ENCODE measurements at regions not wholly inside any gene's neighbourhood (a gene's known extent, or its start where the extent isn't known, plus 50 kb on each side); places are given as distances from the start of the nearest gene placed in this dataset.

DNA sequence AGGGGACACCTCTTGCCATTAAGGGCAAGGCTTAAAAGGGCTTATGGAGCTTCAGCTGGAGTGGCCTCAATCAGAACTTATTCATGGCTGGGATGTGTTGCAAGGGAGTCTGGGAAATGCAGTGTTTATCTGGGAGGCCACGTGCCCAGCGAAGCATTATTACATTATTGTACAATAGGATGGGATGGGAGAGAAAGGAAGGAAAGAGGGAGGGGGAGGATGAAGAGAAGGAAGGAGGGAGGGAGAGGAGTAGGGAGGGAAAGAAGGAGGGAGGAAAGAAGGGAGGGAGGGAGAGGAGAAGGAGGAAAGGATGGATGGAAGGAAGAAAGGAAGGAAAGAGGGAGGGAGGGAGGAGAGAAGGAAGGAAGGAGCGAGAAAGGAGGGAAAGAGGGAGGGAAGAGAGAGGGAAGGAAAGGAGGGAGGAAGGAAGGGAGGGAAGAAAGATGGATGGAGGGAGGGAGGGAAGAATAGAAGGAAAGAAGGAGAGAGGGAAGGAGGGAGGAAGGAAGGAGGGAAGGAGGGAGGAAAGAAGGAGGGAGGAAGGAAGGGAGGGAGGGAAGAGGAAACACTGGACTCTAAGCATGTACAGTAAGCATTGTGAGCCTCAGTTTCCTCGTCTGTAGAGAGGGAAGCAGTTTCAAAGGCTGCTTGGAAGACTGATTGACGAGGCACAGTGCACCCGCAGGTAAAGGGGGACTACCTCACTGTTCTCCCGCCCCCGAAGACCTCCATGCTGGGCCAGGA is 62.2 kb downstream of the MYEOV start:
- H3K4me3 ChIP-seq = no peak overlapping the region
- no peak for DNase-seq (ENCODE audit: low spot score in 2 of 2)
- TF ChIP-seq EP300 (IDR thresholded peaks at IDR 0.05) (no peak), POLR2A (IDR thresholded peaks at IDR 0.05) (no peak)
- TF ChIP-seq, protein P1, sequence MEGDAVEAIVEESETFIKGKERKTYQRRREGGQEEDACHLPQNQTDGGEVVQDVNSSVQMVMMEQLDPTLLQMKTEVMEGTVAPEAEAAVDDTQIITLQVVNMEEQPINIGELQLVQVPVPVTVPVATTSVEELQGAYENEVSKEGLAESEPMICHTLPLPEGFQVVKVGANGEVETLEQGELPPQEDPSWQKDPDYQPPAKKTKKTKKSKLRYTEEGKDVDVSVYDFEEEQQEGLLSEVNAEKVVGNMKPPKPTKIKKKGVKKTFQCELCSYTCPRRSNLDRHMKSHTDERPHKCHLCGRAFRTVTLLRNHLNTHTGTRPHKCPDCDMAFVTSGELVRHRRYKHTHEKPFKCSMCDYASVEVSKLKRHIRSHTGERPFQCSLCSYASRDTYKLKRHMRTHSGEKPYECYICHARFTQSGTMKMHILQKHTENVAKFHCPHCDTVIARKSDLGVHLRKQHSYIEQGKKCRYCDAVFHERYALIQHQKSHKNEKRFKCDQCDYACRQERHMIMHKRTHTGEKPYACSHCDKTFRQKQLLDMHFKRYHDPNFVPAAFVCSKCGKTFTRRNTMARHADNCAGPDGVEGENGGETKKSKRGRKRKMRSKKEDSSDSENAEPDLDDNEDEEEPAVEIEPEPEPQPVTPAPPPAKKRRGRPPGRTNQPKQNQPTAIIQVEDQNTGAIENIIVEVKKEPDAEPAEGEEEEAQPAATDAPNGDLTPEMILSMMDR (IDR thresholded peaks at IDR 0.05) = no peak
- WGBS, 2 donors = 73 to 75% methylated on average over 8 of the region's 8 CpGs
- no peak overlapping the region for H3K27ac ChIP-seq
- no peaks in the 10 kb centered on the region for H3K27me3 ChIP-seq
- peaks cover 0 to 13% (median 0%) of the 10 kb centered on the region in 4 donors for H3K9me3 ChIP-seq
- H3K36me3 ChIP-seq = no peaks in the 10 kb centered on the region
- no peaks in the 10 kb centered on the region for H3K4me1 ChIP-seq

DNA sequence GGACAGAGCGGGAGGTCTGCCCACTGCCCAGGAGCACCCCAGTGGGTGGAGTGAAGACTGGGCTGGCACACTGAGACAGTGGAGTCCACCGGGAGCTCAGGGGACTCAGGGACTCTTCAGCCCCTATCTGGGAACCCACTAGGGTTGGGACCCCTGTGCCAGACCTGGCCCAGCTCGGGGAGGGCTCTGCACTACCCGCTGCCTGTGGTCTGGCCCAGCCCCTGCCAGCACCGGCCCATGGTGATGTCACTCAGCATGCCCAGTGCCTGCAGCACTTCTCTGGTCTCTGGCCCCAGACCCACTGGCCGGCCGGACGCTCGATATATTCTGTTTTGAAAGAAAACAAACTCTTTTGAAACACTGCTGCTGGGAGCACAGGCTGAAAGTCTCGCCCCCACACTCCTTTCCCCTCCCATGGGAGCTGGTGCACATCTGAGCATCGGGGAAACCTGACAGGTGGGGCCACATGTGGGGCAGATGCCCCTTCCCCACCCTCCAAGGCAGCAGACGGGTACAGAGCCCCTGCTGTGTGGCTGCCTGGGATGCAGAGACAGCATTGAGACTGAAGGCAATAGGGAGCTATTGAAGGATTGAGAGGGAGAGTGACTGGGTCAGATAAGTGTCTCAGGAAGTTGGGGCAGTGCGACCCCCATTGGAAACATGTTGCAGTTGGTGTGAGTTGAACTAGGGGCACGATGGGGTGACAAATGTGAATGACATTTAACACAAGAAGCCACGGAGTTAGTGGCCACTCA is 62.9 kb downstream of the MYEOV start:
- H3K4me1 ChIP-seq = no peaks in the 10 kb centered on the region
- no peak for DNase-seq (ENCODE audit: low spot score in 2 of 2)
- 64 to 65% methylated on average over 15 of the region's 15 CpGs for WGBS, 2 donors
- H3K9me3 ChIP-seq = peaks cover 0 to 13% (median 0%) of the 10 kb centered on the region in 4 donors
- H3K4me3 ChIP-seq = no peak overlapping the region
- H3K27ac ChIP-seq = no peak overlapping the region
- TF ChIP-seq, protein P1 (IDR thresholded peaks at IDR 0.05) = no peak
- TF ChIP-seq EP300 (IDR thresholded peaks at IDR 0.05) = no peak
- no peak for TF ChIP-seq POLR2A (IDR thresholded peaks at IDR 0.05)
- H3K27me3 ChIP-seq = no peaks in the 10 kb centered on the region
- no peaks in the 10 kb centered on the region for H3K36me3 ChIP-seq

- Histone ChIP-seq H3K36me3 (no peaks in the 10 kb centered on the region), H3K4me1 (no peaks in the 10 kb centered on the region), H3K9me3 (peaks cover 0 to 13% (median 0%) of the 10 kb centered on the region in 4 donors), H3K4me3 (no peak overlapping the region), H3K27ac (no peak overlapping the region), H3K27me3 (no peaks in the 10 kb centered on the region)
- no peak for DNase-seq (ENCODE audit: low spot score in 2 of 2)
- 81 to 87% methylated on average over 16 to 18 of the region's 18 CpGs for WGBS, 2 donors
- TF ChIP-seq, protein P1 (IDR thresholded peaks at IDR 0.05) = no peak
- TF ChIP-seq EP300 (IDR thresholded peaks at IDR 0.05) (no peak), POLR2A (IDR thresholded peaks at IDR 0.05) (no peak)
Observed at GRCh38 chr11:69357458-69358397, 63.8 kb downstream of the MYEOV start.

GRCh38 chr11:69358398-69359020 is 64.6 kb downstream of the MYEOV start:
- Histone ChIP-seq H3K27ac (no peak overlapping the region), H3K27me3 (no peaks in the 10 kb centered on the region), H3K36me3 (no peaks in the 10 kb centered on the region), H3K9me3 (peaks cover 0 to 13% (median 0%) of the 10 kb centered on the region in 4 donors), H3K4me1 (no peaks in the 10 kb centered on the region), H3K4me3 (no peak overlapping the region)
- 90 to 92% methylated on average over 8 of the region's 8 CpGs for WGBS, 2 donors
- DNase-seq (ENCODE audit: low spot score in 2 of 2) = no peak
- TF ChIP-seq EP300 (IDR thresholded peaks at IDR 0.05) (no peak), POLR2A (IDR thresholded peaks at IDR 0.05) (no peak)
- TF ChIP-seq, protein P1 (IDR thresholded peaks at IDR 0.05) = no peak
